HepG2 (cell line): ENCODE measurements at regions not wholly inside any gene's neighbourhood (a gene's known extent, or its start where the extent isn't known, plus 50 kb on each side); places are given as distances from the start of the nearest gene placed in this dataset.

ENCODE experiments used
- ATF7 ChIP-seq, 2 experiments: fragments of 450-650 bp in 1 of 2; sonication (generic) in 1 of 2; formaldehyde crosslinking in 1 of 2; IDR thresholded peaks; 2 replicates each; pipeline versions ENCODE4 v1.4.0 to v1.6.1; 2016 to 2020; ENCODE audit warnings: antibody characterized with exemption in 1 of 2, mild to moderate bottlenecking in 1 of 2, missing genetic modification reagents in 1 of 2
- ATF7-NPFF ChIP-seq: sonication (generic); formaldehyde crosslinking; IDR thresholded peaks from 2 replicates; pipeline ENCODE4 v1.8.1; 2023; ENCODE audit warnings: mild to moderate bottlenecking, low read depth, missing genetic modification reagents, moderate library complexity
- ATRX ChIP-seq: sonication (generic); formaldehyde crosslinking; IDR thresholded peaks from 2 replicates; pipeline ENCODE4 v1.4.0; 2020; ENCODE audit warnings: missing genetic modification reagents, borderline replicate concordance
- CENPX ChIP-seq: sonication (generic); formaldehyde crosslinking; IDR thresholded peaks from 2 replicates; pipeline ENCODE4 v1.9.0; 2021; ENCODE audit warnings: mild to moderate bottlenecking, missing genetic modification reagents, moderate library complexity
- ERF ChIP-seq: IDR thresholded peaks from 2 replicates; pipeline ENCODE4 v1.6.1; 2018; ENCODE audit warnings: missing biosample characterization, missing genetic modification reagents
- KAT8 ChIP-seq: IDR thresholded peaks from 2 replicates; pipeline ENCODE4 v1.6.1; 2016; ENCODE audit warnings: missing genetic modification reagents, missing compliant biosample characterization
- MEIS2 ChIP-seq: sonication (generic); formaldehyde crosslinking; IDR thresholded peaks from 2 replicates; pipeline ENCODE4 v1.9.0; 2021; ENCODE audit warnings: mild to moderate bottlenecking, missing genetic modification reagents
- RBFOX2 ChIP-seq: fragments of 200-400 bp; formaldehyde crosslinking; IDR thresholded peaks from 2 replicates; pipeline ENCODE4 v1.6.1; 2017; ENCODE audit warnings: low read depth, mild to moderate bottlenecking, low read length
- RCOR2 ChIP-seq: IDR thresholded peaks from 2 replicates; pipeline ENCODE4 v1.6.1; 2016; ENCODE audit warnings: missing biosample characterization, missing genetic modification reagents
- SIX4 ChIP-seq: sonication (generic); formaldehyde crosslinking; IDR thresholded peaks from 2 replicates; pipeline ENCODE4 v1.4.0; 2020; ENCODE audit warnings: missing genetic modification reagents
- TAF1 ChIP-seq: sonication (generic); formaldehyde crosslinking; IDR thresholded peaks from 2 replicates; pipeline ENCODE4 v1.4.0; 2020; ENCODE audit warnings: missing genetic modification reagents
- TP53 ChIP-seq: sonication (generic); formaldehyde crosslinking; conservative IDR thresholded peaks from 2 replicates; pipeline ENCODE4 v1.4.0; 2020; ENCODE audit warnings: missing genetic modification reagents
- U2AF1 ChIP-seq: fragments of 200-400 bp; formaldehyde crosslinking; optimal IDR thresholded peaks from 2 replicates; pipeline ENCODE3; 2017; ENCODE audit warnings: mild to moderate bottlenecking, low read depth, low read length
- WIZ ChIP-seq: sonication (generic); formaldehyde crosslinking; IDR thresholded peaks from 2 replicates; pipeline ENCODE4 v1.5.1; 2020; ENCODE audit warnings: mild to moderate bottlenecking, missing genetic modification reagents
- ZNF564 ChIP-seq: sonication (generic); formaldehyde crosslinking; IDR thresholded peaks from 2 replicates; pipeline ENCODE4 v1.8.1; 2023; ENCODE audit warnings: mild to moderate bottlenecking, missing genetic modification reagents
- ZNF572 ChIP-seq: sonication (generic); formaldehyde crosslinking; IDR thresholded peaks from 2 replicates; pipeline ENCODE4 v1.5.1; 2020; ENCODE audit warnings: mild to moderate bottlenecking, missing genetic modification reagents
- TF ChIP-seq, protein P1 (sequence below): sonication (generic); formaldehyde crosslinking; IDR thresholded peaks from 2 replicates; pipeline ENCODE4 v1.8.1; 2023; ENCODE audit warnings: mild to moderate bottlenecking, missing genetic modification reagents
- TF ChIP-seq, protein P2 (sequence below): sonication (generic); formaldehyde crosslinking; IDR thresholded peaks from 2 replicates; pipeline ENCODE4 v1.5.0; 2020; ENCODE audit warnings: missing genetic modification reagents
- TF ChIP-seq, protein P3 (sequence below): IDR thresholded peaks from 2 replicates; pipeline ENCODE4 v1.6.1; 2016; ENCODE audit warnings: low read depth, borderline replicate concordance
- TF ChIP-seq, protein P4 (sequence below): sonication (generic); formaldehyde crosslinking; IDR thresholded peaks from 2 replicates; pipeline ENCODE4 v1.4.0; 2020; ENCODE audit warnings: missing genetic modification reagents, borderline replicate concordance
- TF ChIP-seq, protein P5 (sequence below): sonication (generic); formaldehyde crosslinking; IDR thresholded peaks from 2 replicates; pipeline ENCODE4 v1.5.0; 2020; ENCODE audit warnings: missing genetic modification reagents
- TF ChIP-seq, protein P6 (sequence below): sonication (generic); formaldehyde crosslinking; IDR thresholded peaks from 2 replicates; pipeline ENCODE4 v1.4.0; 2020; ENCODE audit warnings: missing genetic modification reagents
- TF ChIP-seq, protein P7 (sequence below): sonication (generic); formaldehyde crosslinking; IDR thresholded peaks from 2 replicates; pipeline ENCODE4 v1.4.0; 2020; ENCODE audit warnings: mild to moderate bottlenecking, missing genetic modification reagents

DNA sequence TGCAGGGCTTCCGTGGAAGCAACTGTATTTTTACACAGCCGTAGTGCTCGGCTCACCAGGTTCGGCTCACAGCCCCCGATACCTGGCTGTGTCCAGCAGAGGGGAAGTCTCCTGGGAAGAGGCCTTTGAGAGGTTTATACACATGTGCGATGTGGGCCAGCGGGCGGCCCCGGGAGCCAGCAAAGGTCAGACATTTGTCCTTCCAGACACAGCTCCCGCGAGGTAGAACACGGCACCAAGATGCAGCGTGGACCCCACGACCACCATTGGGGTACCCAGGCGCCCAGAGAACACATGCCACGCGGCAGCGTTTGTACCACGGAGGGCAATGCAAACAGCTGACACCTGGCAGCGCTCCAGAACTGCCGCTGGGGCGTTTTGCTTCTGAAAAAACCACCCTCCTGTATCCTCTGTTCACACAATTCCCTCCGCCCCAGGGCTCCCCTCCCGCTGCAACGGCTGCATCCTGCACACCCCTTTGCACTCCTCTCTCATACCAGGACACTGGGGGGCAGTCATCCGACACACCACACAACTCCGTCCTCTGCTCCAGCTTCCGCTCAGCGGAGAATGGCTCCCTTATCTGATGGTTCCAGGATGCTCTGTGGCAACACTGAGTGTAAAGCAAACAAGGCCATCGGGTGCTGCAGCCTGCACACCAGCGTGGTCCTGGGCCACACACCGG is 235.3 kb downstream of the SYK start (continued):
- TF ChIP-seq, protein P1, sequence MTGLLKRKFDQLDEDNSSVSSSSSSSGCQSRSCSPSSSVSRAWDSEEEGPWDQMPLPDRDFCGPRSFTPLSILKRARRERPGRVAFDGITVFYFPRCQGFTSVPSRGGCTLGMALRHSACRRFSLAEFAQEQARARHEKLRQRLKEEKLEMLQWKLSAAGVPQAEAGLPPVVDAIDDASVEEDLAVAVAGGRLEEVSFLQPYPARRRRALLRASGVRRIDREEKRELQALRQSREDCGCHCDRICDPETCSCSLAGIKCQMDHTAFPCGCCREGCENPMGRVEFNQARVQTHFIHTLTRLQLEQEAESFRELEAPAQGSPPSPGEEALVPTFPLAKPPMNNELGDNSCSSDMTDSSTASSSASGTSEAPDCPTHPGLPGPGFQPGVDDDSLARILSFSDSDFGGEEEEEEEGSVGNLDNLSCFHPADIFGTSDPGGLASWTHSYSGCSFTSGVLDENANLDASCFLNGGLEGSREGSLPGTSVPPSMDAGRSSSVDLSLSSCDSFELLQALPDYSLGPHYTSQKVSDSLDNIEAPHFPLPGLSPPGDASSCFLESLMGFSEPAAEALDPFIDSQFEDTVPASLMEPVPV (CRISPR knock-in tag) = peak; percentile 53; the same call in 1 of the 2 replicates
- TF ChIP-seq TAF1 (CRISPR knock-in tag) (peak; percentile 48; the same call in 1 of the 2 replicates), RBFOX2 (peak; percentile 52; the same call in 1 of the 2 replicates), ZNF572 (CRISPR knock-in tag) (0 out of 2 replicates have a peak, but pooled peaks have one; percentile 65), ZNF564 (CRISPR knock-in tag) (no peak; the same call in 1 of the 2 replicates), ATF7 (IDR thresholded peaks at IDR 0.05) (no peak), ATF7 (CRISPR knock-in tag; IDR thresholded peaks at IDR 0.05) (peak; percentile 76; the same call in 1 of the 2 replicates), WIZ (CRISPR knock-in tag) (no peak), ERF (peak; percentile 97), ATRX (CRISPR knock-in tag) (no peak), CENPX (CRISPR knock-in tag) (no peak), KAT8 (CRISPR knock-in tag) (peak; percentile 82), MEIS2 (CRISPR knock-in tag) (peak; percentile 63; the same call in 1 of the 2 replicates), SIX4 (peak; percentile 80), TP53 (CRISPR knock-in tag) (no peak), RCOR2 (CRISPR knock-in tag) (peak; percentile 96), U2AF1 (peak; percentile 76), ATF7-NPFF (CRISPR knock-in tag) (peak; percentile 77)
- TF ChIP-seq, protein P2, sequence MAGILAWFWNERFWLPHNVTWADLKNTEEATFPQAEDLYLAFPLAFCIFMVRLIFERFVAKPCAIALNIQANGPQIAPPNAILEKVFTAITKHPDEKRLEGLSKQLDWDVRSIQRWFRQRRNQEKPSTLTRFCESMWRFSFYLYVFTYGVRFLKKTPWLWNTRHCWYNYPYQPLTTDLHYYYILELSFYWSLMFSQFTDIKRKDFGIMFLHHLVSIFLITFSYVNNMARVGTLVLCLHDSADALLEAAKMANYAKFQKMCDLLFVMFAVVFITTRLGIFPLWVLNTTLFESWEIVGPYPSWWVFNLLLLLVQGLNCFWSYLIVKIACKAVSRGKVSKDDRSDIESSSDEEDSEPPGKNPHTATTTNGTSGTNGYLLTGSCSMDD (CRISPR knock-in tag) = no peak
- TF ChIP-seq, protein P3, sequence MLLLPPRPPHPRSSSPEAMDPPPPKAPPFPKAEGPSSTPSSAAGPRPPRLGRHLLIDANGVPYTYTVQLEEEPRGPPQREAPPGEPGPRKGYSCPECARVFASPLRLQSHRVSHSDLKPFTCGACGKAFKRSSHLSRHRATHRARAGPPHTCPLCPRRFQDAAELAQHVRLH (CRISPR knock-in tag) = peak; percentile 97
- TF ChIP-seq, protein P4, sequence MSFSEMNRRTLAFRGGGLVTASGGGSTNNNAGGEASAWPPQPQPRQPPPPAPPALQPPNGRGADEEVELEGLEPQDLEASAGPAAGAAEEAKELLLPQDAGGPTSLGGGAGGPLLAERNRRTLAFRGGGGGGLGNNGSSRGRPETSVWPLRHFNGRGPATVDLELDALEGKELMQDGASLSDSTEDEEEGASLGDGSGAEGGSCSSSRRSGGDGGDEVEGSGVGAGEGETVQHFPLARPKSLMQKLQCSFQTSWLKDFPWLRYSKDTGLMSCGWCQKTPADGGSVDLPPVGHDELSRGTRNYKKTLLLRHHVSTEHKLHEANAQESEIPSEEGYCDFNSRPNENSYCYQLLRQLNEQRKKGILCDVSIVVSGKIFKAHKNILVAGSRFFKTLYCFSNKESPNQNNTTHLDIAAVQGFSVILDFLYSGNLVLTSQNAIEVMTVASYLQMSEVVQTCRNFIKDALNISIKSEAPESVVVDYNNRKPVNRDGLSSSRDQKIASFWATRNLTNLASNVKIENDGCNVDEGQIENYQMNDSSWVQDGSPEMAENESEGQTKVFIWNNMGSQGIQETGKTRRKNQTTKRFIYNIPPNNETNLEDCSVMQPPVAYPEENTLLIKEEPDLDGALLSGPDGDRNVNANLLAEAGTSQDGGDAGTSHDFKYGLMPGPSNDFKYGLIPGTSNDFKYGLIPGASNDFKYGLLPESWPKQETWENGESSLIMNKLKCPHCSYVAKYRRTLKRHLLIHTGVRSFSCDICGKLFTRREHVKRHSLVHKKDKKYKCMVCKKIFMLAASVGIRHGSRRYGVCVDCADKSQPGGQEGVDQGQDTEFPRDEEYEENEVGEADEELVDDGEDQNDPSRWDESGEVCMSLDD = no peak
- TF ChIP-seq, protein P5, sequence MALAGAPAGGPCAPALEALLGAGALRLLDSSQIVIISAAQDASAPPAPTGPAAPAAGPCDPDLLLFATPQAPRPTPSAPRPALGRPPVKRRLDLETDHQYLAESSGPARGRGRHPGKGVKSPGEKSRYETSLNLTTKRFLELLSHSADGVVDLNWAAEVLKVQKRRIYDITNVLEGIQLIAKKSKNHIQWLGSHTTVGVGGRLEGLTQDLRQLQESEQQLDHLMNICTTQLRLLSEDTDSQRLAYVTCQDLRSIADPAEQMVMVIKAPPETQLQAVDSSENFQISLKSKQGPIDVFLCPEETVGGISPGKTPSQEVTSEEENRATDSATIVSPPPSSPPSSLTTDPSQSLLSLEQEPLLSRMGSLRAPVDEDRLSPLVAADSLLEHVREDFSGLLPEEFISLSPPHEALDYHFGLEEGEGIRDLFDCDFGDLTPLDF (CRISPR knock-in tag) = no peak
- TF ChIP-seq, protein P6, sequence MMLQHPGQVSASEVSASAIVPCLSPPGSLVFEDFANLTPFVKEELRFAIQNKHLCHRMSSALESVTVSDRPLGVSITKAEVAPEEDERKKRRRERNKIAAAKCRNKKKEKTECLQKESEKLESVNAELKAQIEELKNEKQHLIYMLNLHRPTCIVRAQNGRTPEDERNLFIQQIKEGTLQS (CRISPR knock-in tag) = peak; percentile 55
- TF ChIP-seq, protein P7, sequence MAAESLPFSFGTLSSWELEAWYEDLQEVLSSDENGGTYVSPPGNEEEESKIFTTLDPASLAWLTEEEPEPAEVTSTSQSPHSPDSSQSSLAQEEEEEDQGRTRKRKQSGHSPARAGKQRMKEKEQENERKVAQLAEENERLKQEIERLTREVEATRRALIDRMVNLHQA (CRISPR knock-in tag) = no peak
